Trophoblast cell (in vitro differentiated cells and primary cell): ENCODE measurements at regions not wholly inside any gene's neighbourhood (a gene's known extent, or its start where the extent isn't known, plus 50 kb on each side); places are given as distances from the start of the nearest gene placed in this dataset.
A peak's percentile ranks its signal among the peaks of the same experiment; 100 is the strongest.

ENCODE experiments used
- DNase-seq, 2 donors: peaks; one replicate each; pipeline ENCODE4 v3.0.0-alpha.2; 2016
- H2AFZ ChIP-seq: 2 replicates; pipeline ENCODE4 v1.6.1; 2013; ENCODE audit warnings: low read length, moderate library complexity, mild to moderate bottlenecking; ENCODE audit not compliant: insufficient read depth, poor library complexity
- H2AK5ac ChIP-seq: 2 replicates; pipeline ENCODE4 v1.6.1; 2013; ENCODE audit warnings: mild to moderate bottlenecking, low read length
- H2BK120ac ChIP-seq: 2 replicates; pipeline ENCODE4 v1.6.1; 2013; ENCODE audit warnings: low read length, mild to moderate bottlenecking, moderate library complexity; ENCODE audit not compliant: insufficient read depth, poor library complexity
- H2BK12ac ChIP-seq: 2 replicates; pipeline ENCODE4 v1.6.1; 2013; ENCODE audit warnings: mild to moderate bottlenecking, low read length, moderate library complexity
- H2BK5ac ChIP-seq: 2 replicates; pipeline ENCODE4 v1.6.1; 2013; ENCODE audit warnings: low read length, low read depth, moderate library complexity, mild to moderate bottlenecking; ENCODE audit not compliant: poor library complexity
- H3K14ac ChIP-seq: 2 replicates; pipeline ENCODE4 v1.6.1; 2013; ENCODE audit warnings: mild to moderate bottlenecking, low read length
- H3K18ac ChIP-seq: 2 replicates; pipeline ENCODE4 v1.6.1; 2013; ENCODE audit warnings: mild to moderate bottlenecking, low read length
- H3K23ac ChIP-seq: 2 replicates; pipeline ENCODE4 v1.6.1; 2013; ENCODE audit warnings: low read length
- H3K27ac ChIP-seq: 2 replicates; pipeline ENCODE4 v1.5.1; 2013; ENCODE audit warnings: low read depth, mild to moderate bottlenecking, inconsistent platforms, low read length, moderate library complexity
- H3K27me3 ChIP-seq: 2 replicates; pipeline ENCODE4 v1.6.1; 2013; ENCODE audit warnings: inconsistent platforms, mild to moderate bottlenecking, low read length, moderate library complexity; ENCODE audit not compliant: insufficient read depth
- H3K36me3 ChIP-seq, 2 experiments: 1 replicate in 1 of 2; 2 replicates in 1 of 2; pipeline ENCODE4 v1.6.1; 2013; ENCODE audit warnings: low read length in 2 of 2, mild to moderate bottlenecking in 2 of 2, moderate library complexity in 1 of 2; ENCODE audit not compliant: insufficient read depth in 2 of 2, control insufficient read depth in 1 of 2
- H3K4ac ChIP-seq: 2 replicates; pipeline ENCODE4 v1.6.1; 2013; ENCODE audit warnings: low read depth, mild to moderate bottlenecking, low read length, moderate library complexity
- H3K4me1 ChIP-seq, 2 experiments: 1 replicate in 1 of 2; 2 replicates in 1 of 2; pipeline ENCODE4 v1.6.1; 2013; ENCODE audit warnings: low read length in 2 of 2, mild to moderate bottlenecking in 2 of 2, moderate library complexity in 1 of 2; ENCODE audit not compliant: insufficient read depth in 2 of 2, control insufficient read depth in 1 of 2
- H3K4me2 ChIP-seq: 2 replicates; pipeline ENCODE4 v1.6.1; 2013; ENCODE audit warnings: inconsistent platforms, mild to moderate bottlenecking, low read length, moderate library complexity
- H3K4me3 ChIP-seq: 2 replicates; pipeline ENCODE4 v1.5.1; 2013; ENCODE audit warnings: mild to moderate bottlenecking, low read depth, low read length, inconsistent platforms
- H3K79me1 ChIP-seq: one replicate; pipeline ENCODE4 v1.6.1; 2013; ENCODE audit warnings: low read length
- H3K79me2 ChIP-seq: 2 replicates; pipeline ENCODE4 v1.6.1; 2013; ENCODE audit warnings: low read length, mild to moderate bottlenecking; ENCODE audit not compliant: control insufficient read depth, insufficient read depth, poor library complexity
- H3K9ac ChIP-seq: 2 replicates; pipeline ENCODE4 v1.6.1; 2013; ENCODE audit warnings: mild to moderate bottlenecking, low read length
- H3K9me3 ChIP-seq: 2 replicates; pipeline ENCODE4 v1.6.1; 2013; ENCODE audit warnings: low read depth, mild to moderate bottlenecking, control low read depth, inconsistent platforms, low read length; ENCODE audit not compliant: insufficient read depth
- H4K12ac ChIP-seq: 2 replicates; pipeline ENCODE4 v1.6.1; 2013; ENCODE audit warnings: low read depth, mild to moderate bottlenecking, low read length, moderate library complexity
- H4K8ac ChIP-seq: 2 replicates; pipeline ENCODE4 v1.6.1; 2013; ENCODE audit warnings: low read depth, mild to moderate bottlenecking, low read length, moderate library complexity
- H4K91ac ChIP-seq: one replicate; pipeline ENCODE4 v1.6.1; 2013; ENCODE audit warnings: low read depth, mild to moderate bottlenecking, low read length, moderate library complexity
- WGBS: extraction: QIAGEN DNeasy Blood & Tissue Kit; methylation state at CpG from one replicate; pipeline ENCODE4 v1.1.7; 2013; ENCODE audit warnings: missing lambda C conversion rate; ENCODE audit not compliant: insufficient read length, insufficient coverage; ENCODE audit errors: extremely low coverage; 5-methylcytosine and 5-hydroxymethylcytosine counted together

DNA sequence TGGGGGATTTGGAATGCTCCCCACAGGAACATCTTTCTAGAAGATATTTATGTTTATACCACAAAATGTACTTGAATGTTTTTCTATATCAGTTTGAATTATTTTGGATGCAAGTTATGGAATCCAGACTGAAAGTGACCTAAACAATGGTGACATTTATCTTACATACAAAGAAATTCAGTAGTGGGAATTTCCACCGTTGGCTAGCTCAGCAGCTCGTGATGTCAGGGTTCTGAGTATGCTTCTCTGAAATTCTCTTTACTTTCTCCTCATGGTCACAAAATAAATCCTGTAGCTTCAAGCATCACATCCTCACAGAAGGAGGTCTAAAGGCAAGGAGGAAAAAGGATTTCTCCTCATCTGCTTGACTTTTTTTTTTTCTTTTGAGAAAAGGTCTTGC, 105.3 kb downstream of the AKAIN1 start:
- Histone ChIP-seq H3K4me3 (no peak overlapping the region), H2AK5ac (no peak overlapping the region), H4K12ac (no peak overlapping the region), H3K4ac (no peak overlapping the region), H3K4me2 (no peak overlapping the region), H3K27ac (no peak overlapping the region), H3K79me1 (no peaks in the 10 kb centered on the region), H4K91ac (no peak overlapping the region), H3K14ac (no peak overlapping the region), H3K4me1 (peaks cover 0 to 5% of the 10 kb centered on the region in 2 experiments), H3K9ac (no peak overlapping the region), H3K18ac (no peak overlapping the region), H3K9me3 (no peaks in the 10 kb centered on the region), H3K23ac (no peak overlapping the region), H4K8ac (no peak overlapping the region), H2BK5ac (no peak overlapping the region), H2BK120ac (no peak overlapping the region), H3K27me3 (no peaks in the 10 kb centered on the region), H2AFZ (no peak overlapping the region), H3K36me3 (no peaks in the 10 kb centered on the region), H2BK12ac (no peak overlapping the region), H3K79me2 (no peaks in the 10 kb centered on the region)
- WGBS: no CpG with 5 or more reads among the region's 2 CpGs
- no peak for DNase-seq

DNA sequence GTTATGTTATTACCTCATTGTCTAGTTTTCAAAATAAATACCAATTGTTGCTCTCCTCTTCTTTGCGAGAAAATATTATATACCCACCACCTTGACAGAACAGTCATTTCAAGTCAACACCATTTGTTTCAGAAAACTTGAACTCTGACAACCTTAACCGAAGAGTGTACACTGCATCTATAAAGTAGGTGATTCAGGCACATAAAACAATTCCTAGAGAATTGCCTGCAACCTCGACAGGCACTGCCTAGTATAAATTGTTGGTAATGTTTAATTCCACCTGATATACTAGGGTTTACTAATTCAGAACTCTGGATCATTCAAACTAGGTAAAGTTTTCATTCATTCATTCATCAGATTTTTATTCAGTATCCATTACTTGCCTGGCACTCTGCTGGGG, 121.8 kb downstream of the AKAIN1 start:
- WGBS: no CpG with 5 or more reads among the region's 3 CpGs
- H3K4me2 ChIP-seq: no peak overlapping the region
- no peak overlapping the region for H3K23ac ChIP-seq
- H3K79me2 ChIP-seq: no peaks in the 10 kb centered on the region
- H3K9ac ChIP-seq: no peak overlapping the region
- H2BK120ac ChIP-seq: no peak overlapping the region
- H3K14ac ChIP-seq: no peak overlapping the region
- no peak overlapping the region for H4K91ac ChIP-seq
- H3K9me3 ChIP-seq: no peaks in the 10 kb centered on the region
- H4K8ac ChIP-seq: no peak overlapping the region
- H4K12ac ChIP-seq: no peak overlapping the region
- no peak overlapping the region for H3K27ac ChIP-seq
- no peaks in the 10 kb centered on the region for H3K79me1 ChIP-seq
- H2AFZ ChIP-seq: no peak overlapping the region
- no peak overlapping the region for H3K4me3 ChIP-seq
- no peak for DNase-seq
- H3K4me1 ChIP-seq: no peaks in the 10 kb centered on the region
- H3K18ac ChIP-seq: no peak overlapping the region
- no peak overlapping the region for H2AK5ac ChIP-seq
- H3K27me3 ChIP-seq: no peaks in the 10 kb centered on the region
- H3K4ac ChIP-seq: no peak overlapping the region
- no peaks in the 10 kb centered on the region for H3K36me3 ChIP-seq
- no peak overlapping the region for H2BK12ac ChIP-seq
- no peak overlapping the region for H2BK5ac ChIP-seq

DNA sequence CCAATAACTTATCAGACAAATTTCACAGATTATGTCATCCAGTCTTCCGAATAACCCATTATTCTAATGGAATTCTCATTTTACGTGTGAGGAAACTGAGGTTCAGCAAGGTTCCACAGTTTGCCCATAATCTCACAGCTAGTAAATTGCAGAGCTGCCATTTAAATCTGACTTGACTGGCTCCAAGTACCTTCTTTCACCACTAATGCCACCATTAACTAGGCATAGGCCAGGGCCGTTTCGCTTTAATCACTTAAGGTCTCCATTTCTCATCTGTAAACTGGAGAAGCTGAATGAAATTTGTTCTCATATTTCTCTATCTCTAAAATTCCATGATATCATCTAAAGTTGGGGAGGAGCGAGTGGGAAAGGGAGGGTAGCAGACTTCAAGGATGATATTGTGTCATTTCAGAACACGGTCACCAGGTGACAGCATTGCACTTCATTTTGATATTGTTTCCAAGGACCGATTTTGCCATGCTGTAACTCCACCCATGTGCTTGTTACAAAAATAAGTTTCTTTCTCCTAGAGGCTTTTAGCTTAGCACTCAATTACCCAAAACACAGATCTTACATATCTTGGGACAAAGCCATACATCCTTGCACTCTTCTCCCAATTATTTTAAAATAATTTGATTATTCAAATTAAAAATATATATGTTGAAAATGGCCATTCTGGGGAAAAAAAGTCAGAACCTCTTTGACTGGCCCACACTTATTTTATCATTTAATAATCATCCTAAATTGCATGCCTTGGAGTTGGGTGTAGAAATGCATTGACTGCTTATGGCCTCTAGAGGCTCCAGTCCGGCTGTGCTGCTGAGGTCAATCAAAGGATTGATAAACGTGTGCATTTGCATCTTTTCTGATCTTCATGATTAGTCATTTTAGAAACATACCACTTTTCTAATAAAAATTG, 123.8 kb downstream of the AKAIN1 start:
- Histone ChIP-seq H2BK5ac (no peak overlapping the region), H2AFZ (no peak overlapping the region), H3K23ac (no peak overlapping the region), H3K27ac (no peak overlapping the region), H3K36me3 (no peaks in the 10 kb centered on the region), H3K4me2 (no peak overlapping the region), H3K4me1 (no peaks in the 10 kb centered on the region), H3K4ac (no peak overlapping the region), H3K18ac (no peak overlapping the region), H4K12ac (no peak overlapping the region), H3K27me3 (no peaks in the 10 kb centered on the region), H3K79me2 (no peaks in the 10 kb centered on the region), H4K91ac (no peak overlapping the region), H3K9ac (no peak overlapping the region), H3K9me3 (no peaks in the 10 kb centered on the region), H2AK5ac (no peak overlapping the region), H3K79me1 (no peaks in the 10 kb centered on the region), H3K4me3 (no peak overlapping the region), H2BK120ac (no peak overlapping the region), H4K8ac (no peak overlapping the region), H2BK12ac (no peak overlapping the region), H3K14ac (no peak overlapping the region)
- DNase-seq: peak; percentile 37 to 70
- WGBS: no CpG with 5 or more reads among the region's 9 CpGs

DNA sequence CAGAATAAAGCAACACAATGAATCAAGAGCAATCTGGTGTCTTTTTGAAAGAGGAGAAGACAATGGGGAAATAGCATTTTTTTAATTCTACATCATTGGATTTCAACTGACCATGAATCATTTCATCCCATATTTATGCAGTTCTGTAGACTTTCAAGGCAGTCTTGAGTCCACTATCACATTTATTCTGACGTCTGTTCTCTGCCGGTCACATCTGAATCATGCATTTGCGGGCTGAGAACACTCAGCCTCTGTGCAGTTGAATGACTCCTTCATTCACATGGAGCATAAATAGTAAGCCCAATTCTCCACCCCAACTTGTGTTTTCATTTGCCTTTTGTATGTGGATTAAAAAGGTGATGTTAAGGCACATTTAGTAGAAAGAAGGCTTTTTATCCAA, 128.2 kb downstream of the AKAIN1 start:
- DNase-seq: no peak
- Histone ChIP-seq H3K4me2 (no peak overlapping the region), H3K9me3 (no peaks in the 10 kb centered on the region), H3K27ac (no peak overlapping the region), H2BK5ac (no peak overlapping the region), H3K14ac (no peak overlapping the region), H2AK5ac (no peak overlapping the region), H4K12ac (no peak overlapping the region), H3K4ac (no peak overlapping the region), H3K18ac (no peak overlapping the region), H3K27me3 (no peaks in the 10 kb centered on the region), H3K4me3 (no peak overlapping the region), H3K79me1 (no peaks in the 10 kb centered on the region), H3K36me3 (no peaks in the 10 kb centered on the region), H3K9ac (no peak overlapping the region), H4K8ac (no peak overlapping the region), H4K91ac (no peak overlapping the region), H3K23ac (no peak overlapping the region), H3K4me1 (no peaks in the 10 kb centered on the region), H3K79me2 (no peaks in the 10 kb centered on the region), H2AFZ (no peak overlapping the region), H2BK12ac (no peak overlapping the region), H2BK120ac (no peak overlapping the region)
- WGBS: no CpG with 5 or more reads among the region's 3 CpGs
